ENCODE measurements at regions not wholly inside any gene's neighbourhood (a gene's known extent, or its start where the extent isn't known, plus 50 kb on each side); places are given as distances from the start of the nearest gene placed in this dataset.

DNA sequence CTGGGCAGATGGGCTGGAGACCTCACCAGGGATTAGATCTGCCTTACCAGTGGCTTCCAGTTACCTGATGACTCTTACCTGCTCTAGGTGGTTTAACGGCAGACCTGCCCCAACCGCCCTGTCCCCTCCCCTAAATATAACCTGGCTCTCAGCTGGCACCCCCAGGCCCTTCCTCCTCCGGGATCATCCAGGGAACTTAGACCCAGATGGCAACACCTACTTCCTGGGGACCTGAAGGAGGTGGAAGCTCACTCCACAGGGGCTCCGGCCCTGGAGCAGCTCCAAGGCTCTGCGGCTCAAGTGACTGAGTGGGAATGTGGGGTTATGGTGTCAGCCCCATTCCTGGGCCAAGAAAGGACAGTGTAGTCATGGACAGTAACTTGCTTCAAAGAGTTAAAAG is 130.4 kb downstream of the OLFM1 start:
- TF ChIP-seq, protein P1, sequence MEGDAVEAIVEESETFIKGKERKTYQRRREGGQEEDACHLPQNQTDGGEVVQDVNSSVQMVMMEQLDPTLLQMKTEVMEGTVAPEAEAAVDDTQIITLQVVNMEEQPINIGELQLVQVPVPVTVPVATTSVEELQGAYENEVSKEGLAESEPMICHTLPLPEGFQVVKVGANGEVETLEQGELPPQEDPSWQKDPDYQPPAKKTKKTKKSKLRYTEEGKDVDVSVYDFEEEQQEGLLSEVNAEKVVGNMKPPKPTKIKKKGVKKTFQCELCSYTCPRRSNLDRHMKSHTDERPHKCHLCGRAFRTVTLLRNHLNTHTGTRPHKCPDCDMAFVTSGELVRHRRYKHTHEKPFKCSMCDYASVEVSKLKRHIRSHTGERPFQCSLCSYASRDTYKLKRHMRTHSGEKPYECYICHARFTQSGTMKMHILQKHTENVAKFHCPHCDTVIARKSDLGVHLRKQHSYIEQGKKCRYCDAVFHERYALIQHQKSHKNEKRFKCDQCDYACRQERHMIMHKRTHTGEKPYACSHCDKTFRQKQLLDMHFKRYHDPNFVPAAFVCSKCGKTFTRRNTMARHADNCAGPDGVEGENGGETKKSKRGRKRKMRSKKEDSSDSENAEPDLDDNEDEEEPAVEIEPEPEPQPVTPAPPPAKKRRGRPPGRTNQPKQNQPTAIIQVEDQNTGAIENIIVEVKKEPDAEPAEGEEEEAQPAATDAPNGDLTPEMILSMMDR (IDR thresholded peaks at IDR 0.05; ENCODE audit: poor library complexity): no peak
- TF ChIP-seq EZH2 (IDR thresholded peaks at IDR 0.05; ENCODE audit: borderline replicate concordance): no peak
